ENCODE measurements at regions not wholly inside any gene's neighbourhood (a gene's known extent, or its start where the extent isn't known, plus 50 kb on each side); places are given as distances from the start of the nearest gene placed in this dataset.

GRCh38 chr13:106349080-106349931 is 186.2 kb downstream of the EFNB2 start:
- DNase-seq, result no peak

- no peak for DNase-seq
These were observed 187.2 kb downstream of the EFNB2 start for GRCh38 chr13:106348075-106348840.

GRCh38 chr13:106344342-106344741 is 191.1 kb downstream of the EFNB2 start:
- no peak for DNase-seq

- no peak for DNase-seq
These were observed 191.6 kb downstream of the EFNB2 start for GRCh38 chr13:106343836-106344235.

DNA sequence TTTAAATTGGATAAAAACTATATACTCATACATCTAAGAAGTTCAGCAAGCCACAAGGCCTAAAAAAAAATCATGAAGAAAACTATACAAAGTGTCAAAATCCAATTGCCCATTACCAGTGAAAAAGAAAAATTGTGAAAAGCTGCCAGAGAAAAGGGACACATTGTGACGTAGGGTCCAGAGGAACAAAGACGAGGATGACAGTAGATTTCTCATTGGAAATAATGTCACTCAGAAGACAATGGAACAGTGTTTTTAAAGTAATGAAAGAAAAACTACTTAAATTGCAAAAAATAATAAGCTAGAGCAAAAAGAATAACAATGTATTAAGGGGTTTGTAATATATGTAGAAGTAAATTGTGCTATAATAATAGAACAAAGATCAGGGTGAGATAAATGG is 195.2 kb downstream of the EFNB2 start:
- DNase-seq, result no peak

DNA sequence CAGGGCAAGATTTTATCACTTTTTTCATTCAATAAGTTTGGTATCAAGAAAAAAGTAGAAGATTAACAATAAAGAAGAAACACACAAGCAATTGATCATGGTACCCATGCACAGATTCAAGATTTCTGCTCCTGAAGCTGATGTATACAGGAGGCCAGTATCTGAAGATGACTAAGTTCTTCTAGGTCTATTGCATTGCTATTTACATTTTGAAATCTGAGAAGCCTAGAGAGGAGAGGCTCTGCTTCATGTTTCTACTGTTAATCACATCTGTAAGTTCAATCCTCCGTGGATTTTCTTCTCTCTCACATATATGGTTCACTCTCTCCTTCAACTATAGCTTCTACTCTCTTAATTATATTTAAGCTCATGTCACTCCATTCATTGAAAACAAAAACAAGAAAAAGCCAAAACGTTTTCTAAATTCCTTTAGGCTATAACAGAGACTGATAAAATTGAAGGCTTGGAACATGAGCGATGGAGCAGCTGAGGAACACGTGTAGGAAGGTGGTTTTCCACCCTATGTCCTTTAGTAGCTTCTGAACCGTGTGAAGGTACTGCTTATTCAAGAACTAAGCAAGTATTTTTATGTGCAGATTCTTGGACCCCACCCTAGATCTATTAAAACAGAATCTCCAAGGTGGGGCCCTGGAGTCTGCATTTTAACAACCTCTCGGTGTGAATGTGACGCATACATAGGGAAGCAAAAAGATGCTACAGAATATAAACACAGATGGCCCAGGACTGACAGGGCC is 198.2 kb downstream of the EFNB2 start:
- DNase-seq, result no peak

GRCh38 chr13:106336668-106337067 is 198.8 kb downstream of the EFNB2 start:
- no peak for DNase-seq

DNA sequence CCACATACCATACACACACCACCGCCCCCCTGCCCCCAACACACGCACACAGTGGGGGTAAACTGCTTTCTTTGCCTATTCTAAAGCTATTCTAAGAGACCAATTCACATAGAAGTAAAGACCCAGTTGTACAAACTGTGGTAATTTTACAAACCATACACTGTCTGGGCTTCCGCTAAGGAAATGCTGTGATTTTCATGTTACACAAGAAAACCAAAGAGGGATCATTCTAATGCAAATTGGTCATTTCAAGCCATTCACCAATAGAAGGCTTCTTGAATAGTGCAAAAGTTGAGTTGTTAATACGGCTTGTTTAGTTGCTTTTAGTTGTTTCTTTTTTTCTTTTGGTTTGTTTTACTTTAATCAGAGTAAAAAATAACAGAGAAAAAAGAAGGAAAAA is 202.8 kb downstream of the EFNB2 start:
- no peak for DNase-seq

DNA sequence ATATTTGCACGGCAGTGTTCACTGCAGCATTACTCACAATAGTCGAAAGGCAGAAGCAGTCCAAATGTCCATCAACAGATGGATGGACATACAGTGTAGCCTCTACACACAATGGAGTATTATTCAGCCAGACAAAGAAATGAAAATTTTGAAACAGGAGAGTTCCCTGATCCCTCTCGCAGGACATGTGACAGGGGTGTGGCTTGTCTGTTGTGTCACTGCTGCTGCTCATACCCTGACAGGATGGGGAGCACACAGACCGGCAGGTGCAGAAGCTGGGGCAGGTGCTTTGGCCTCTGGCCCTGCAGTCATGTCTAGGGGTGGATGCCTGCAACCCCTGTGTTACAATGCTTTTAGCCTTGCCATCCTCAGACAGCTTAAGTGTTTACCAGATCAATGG is 204.3 kb downstream of the EFNB2 start:
- DNase-seq, result no peak

DNA sequence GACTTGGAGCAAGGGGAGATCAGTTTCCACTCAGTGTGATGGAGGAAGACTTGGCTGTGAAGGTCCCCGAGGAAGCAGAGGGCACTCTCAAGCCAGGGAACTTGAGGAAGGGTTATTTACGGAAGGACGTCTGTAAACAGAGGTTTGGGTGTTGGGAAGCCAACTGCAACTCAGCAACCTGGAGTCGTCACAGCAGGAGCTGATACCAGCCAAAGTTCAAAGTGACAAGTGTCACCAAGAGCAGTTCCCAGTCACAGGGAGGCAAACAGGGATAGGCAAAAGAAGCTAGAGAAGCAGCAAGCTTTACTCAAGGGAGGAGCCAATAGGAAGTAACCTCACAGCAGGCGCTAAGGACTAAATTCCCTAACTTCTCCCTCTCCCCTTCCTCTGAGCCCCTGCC is 205.5 kb downstream of the EFNB2 start:
- no peak for DNase-seq

DNA sequence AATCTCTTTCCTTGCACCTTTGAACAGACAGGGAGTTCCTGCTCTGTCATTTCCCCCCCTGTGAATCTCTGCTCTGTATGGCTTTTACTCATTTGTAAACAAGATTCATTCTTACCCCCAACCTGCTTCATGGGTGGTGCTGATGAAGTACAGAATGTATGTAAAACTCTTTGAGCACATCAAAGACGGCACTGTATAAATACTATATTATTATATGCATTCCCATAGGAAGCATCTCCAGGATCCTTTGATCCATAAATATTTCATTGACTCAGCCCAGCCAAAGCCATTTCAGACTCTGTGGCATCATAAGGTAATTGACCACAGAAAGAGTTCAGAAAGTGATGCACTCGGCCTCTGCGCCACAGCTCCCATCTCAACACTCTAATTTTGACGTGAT is 208.7 kb downstream of the EFNB2 start:
- DNase-seq, result no peak

DNA sequence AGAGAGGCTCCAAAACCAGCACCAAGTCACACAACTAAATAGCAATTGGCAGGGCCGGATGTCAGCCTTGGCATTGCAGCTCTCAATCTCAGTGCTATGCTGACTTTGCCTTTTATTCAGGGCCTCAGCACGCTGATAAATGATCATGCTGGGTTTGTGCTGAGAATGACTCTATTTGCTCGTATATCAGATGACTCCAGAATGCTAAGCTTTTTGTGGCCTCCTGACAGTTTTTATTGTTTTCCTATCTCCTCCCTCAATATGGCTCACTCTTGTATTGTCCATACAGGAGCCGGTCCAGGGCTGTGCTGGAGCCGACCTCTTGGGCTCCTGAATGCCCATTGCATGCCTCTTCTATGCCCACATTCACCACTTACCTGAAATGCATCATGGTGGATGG is 211.0 kb downstream of the EFNB2 start:
- no peak for DNase-seq

DNA sequence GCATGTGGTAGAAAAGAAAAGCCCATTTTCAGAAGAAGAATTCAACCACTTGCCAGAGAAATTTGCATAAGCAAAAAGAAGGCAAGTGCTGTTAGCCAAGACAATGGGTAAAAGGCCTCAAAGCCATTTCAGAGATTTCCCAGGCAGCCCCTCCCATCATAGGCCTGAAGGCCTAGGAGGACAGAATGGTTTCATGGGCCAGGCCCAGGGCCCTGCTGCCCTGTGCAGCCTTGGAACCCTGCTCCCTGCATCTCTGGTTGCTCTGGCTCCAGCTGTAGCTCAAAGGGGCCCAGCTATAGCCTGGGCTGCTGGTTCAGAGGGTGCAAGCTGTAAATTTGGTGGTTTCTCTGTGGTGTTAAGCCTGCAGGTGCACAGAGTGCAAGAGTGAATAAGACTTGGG is 212.8 kb downstream of the EFNB2 start:
- DNase-seq, result no peak

- no peak for DNase-seq
These were observed 216.5 kb downstream of the EFNB2 start for GRCh38 chr13:106318941-106319411.

DNA sequence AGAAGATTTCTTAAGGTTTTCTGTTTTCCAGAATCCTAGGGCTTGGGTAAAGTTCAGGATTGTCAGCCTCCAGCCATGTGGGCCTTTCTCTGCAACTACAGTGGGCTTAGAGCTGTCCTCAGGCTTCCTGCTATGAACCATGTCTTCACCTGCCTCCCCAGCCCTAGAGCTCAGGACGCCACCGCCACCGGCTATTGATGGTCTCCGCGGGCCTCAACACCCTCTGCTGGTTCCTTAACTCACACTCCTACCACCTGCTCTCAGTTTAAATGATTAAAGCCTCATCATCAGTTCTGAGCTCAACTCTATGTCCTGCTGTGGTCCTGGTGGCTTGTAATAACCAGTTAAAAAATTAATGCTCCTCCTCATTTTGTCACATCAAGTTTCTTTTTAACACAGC is 221.0 kb downstream of the EFNB2 start:
- no peak for DNase-seq

- no peak for DNase-seq
These were observed 224.5 kb downstream of the EFNB2 start for GRCh38 chr13:106311004-106311403.

- no peak for DNase-seq
These were observed 225.1 kb downstream of the EFNB2 start for GRCh38 chr13:106310291-106310865.

GRCh38 chr13:106306748-106307277 is 228.6 kb downstream of the EFNB2 start:
- no peak for DNase-seq

- no peak for DNase-seq
These were observed 232.6 kb downstream of the EFNB2 start for GRCh38 chr13:106302843-106303242.

GRCh38 chr13:106302011-106302410 is 233.5 kb downstream of the EFNB2 start:
- no peak for DNase-seq

DNA sequence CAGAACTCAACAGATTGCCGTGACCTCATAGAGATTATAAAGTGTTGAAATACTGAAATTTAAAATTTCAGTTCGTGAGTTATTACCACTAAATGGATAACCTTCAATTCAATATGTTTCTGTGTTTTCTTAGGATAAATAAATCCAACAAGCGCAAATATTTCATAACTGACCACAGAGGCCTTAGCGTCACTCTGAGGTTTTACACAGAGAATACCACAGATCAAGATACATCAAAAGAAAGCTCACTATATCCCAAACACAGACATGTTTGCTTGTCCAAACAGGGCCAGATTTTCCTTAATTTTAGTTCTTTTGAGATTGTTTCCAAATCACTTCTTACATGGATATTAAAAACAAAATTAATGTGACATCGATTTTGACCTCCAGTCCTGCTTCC is 235.8 kb downstream of the EFNB2 start:
- DNase-seq, result no peak

DNA sequence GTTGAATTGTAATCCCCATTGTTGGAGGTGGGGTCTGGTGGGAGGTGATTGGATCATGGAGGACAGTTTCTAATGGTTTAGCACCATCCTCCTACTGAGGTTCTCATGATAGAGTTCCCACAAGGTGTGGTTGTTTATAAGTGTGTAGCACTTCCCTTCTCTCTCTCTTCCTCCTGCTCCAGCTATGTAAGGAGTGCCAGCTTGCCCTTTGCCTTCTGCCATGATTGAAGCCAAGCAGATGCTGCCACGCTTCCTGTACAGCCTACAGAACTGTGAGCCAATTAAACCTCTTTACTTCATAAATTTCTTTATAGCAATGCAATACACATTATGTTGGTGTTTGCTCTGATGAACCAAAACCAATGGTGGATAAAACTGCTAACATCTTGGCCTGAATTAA is 238.2 kb downstream of the EFNB2 start:
- no peak for DNase-seq

DNA sequence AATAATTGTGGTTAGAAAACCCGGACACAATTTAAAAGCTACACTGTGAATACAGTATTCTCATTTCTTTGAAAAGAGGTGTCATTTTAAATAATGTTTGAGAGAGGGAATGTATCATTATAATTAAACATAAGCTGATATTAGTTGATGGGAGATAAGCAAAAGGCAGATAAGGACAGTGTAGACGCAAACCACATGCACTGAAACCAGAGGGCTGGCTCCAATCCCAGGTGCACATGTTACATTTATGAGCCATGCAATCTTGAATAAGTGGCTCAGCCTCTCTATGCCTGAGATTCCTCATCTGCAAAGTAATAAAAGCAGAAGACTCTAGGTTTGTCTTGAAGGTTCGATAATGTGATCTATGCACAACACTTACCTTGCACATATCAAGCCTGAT is 238.7 kb downstream of the EFNB2 start:
- no peak for DNase-seq

Measured in inflammatory macrophage treated with lipopolysaccharide for 1 hour (primary cell).